Mesenchymal stem cell (in vitro differentiated cells and primary cell): ENCODE measurements at regions not wholly inside any gene's neighbourhood (a gene's known extent, or its start where the extent isn't known, plus 50 kb on each side); places are given as distances from the start of the nearest gene placed in this dataset.

Experiments
- DNase-seq: peaks from one replicate; pipeline ENCODE4 v3.0.0-alpha.2; 2013
- H2AFZ ChIP-seq: one replicate; pipeline ENCODE4 v1.6.1; 2013; ENCODE audit warnings: low read depth, mild to moderate bottlenecking, control low read depth, inconsistent platforms, low read length, moderate library complexity
- H2AK5ac ChIP-seq: 2 replicates; pipeline ENCODE4 v1.6.1; 2013; ENCODE audit warnings: low read length, moderate library complexity, mild to moderate bottlenecking, inconsistent platforms; ENCODE audit not compliant: severe bottlenecking
- H2BK120ac ChIP-seq: one replicate; pipeline ENCODE4 v1.6.1; 2013; ENCODE audit warnings: low read depth, mild to moderate bottlenecking, inconsistent platforms, low read length, moderate library complexity
- H2BK12ac ChIP-seq, 2 experiments: one replicate each; pipeline ENCODE4 v1.6.1; 2013; ENCODE audit warnings: inconsistent platforms in 2 of 2, low read length in 2 of 2, mild to moderate bottlenecking in 2 of 2, moderate library complexity in 2 of 2, control low read depth in 1 of 2
- H2BK15ac ChIP-seq: one replicate; pipeline ENCODE4 v1.6.1; 2013; ENCODE audit warnings: mild to moderate bottlenecking, low read depth, inconsistent platforms; ENCODE audit not compliant: poor library complexity, severe bottlenecking
- H2BK5ac ChIP-seq: 2 replicates; pipeline ENCODE4 v1.6.1; 2013; ENCODE audit warnings: low read depth, mild to moderate bottlenecking, low read length, control low read depth, inconsistent platforms; ENCODE audit not compliant: poor library complexity, severe bottlenecking
- H3K14ac ChIP-seq, 2 experiments: one replicate each; pipeline ENCODE4 v1.6.1; 2013; ENCODE audit warnings: inconsistent platforms in 2 of 2, low read length in 2 of 2, control low read depth in 1 of 2, mild to moderate bottlenecking in 1 of 2, moderate library complexity in 1 of 2
- H3K18ac ChIP-seq, 2 experiments: one replicate each; pipeline ENCODE4 v1.6.1; 2013; ENCODE audit warnings: inconsistent platforms in 2 of 2, low read length in 2 of 2, control low read depth in 1 of 2, low read depth in 1 of 2, mild to moderate bottlenecking in 1 of 2
- H3K23ac ChIP-seq, 2 experiments: one replicate each; pipeline ENCODE4 v1.6.1; 2013; ENCODE audit warnings: inconsistent platforms in 2 of 2, low read length in 2 of 2, mild to moderate bottlenecking in 2 of 2, moderate library complexity in 2 of 2, control low read depth in 1 of 2
- H3K27ac ChIP-seq: 2 replicates; pipeline ENCODE4 v1.5.1; 2013; ENCODE audit warnings: mild to moderate bottlenecking, moderate library complexity, low read length, control low read depth, inconsistent platforms; ENCODE audit not compliant: poor library complexity, severe bottlenecking
- H3K27me3 ChIP-seq, 2 experiments: 2 replicates each; pipeline versions ENCODE4 v1.6.1 to v1.7.0; 2013; ENCODE audit warnings: low read length in 2 of 2, mild to moderate bottlenecking in 2 of 2, moderate library complexity in 2 of 2, control low read depth in 1 of 2, inconsistent platforms in 1 of 2; ENCODE audit not compliant: control insufficient read depth in 1 of 2, insufficient read depth in 1 of 2
- H3K36me3 ChIP-seq, 2 experiments: 2 replicates each; pipeline versions ENCODE4 v1.6.1 to v1.7.0; 2013; ENCODE audit warnings: low read length in 2 of 2, control low read depth in 1 of 2, inconsistent platforms in 1 of 2, low read depth in 1 of 2, mild to moderate bottlenecking in 1 of 2; ENCODE audit not compliant: insufficient read depth in 2 of 2, control insufficient read depth in 1 of 2
- H3K4ac ChIP-seq, 2 experiments: one replicate each; pipeline ENCODE4 v1.6.1; 2013; ENCODE audit warnings: inconsistent platforms in 2 of 2, low read length in 2 of 2, mild to moderate bottlenecking in 2 of 2, moderate library complexity in 2 of 2, control low read depth in 1 of 2, low read depth in 1 of 2
- H3K4me1 ChIP-seq: 2 replicates; pipeline ENCODE4 v1.6.1; 2013; ENCODE audit warnings: low read depth, low read length, control low read depth; ENCODE audit not compliant: control insufficient read depth, insufficient read depth
- H3K4me2 ChIP-seq: 2 replicates; pipeline ENCODE4 v1.6.1; 2013; ENCODE audit warnings: low read length, mild to moderate bottlenecking, inconsistent platforms; ENCODE audit not compliant: poor library complexity, severe bottlenecking
- H3K4me3 ChIP-seq, 2 experiments: 2 replicates each; pipeline versions ENCODE4 v1.5.1 to v1.7.0; 2013; ENCODE audit warnings: low read length in 2 of 2, mild to moderate bottlenecking in 2 of 2, control low read depth in 1 of 2, low read depth in 1 of 2; ENCODE audit not compliant: insufficient read depth in 1 of 2
- H3K79me1 ChIP-seq: replicated peaks from 2 replicates; pipeline ENCODE4 v1.6.1; 2013; ENCODE audit warnings: mild to moderate bottlenecking, control low read depth, low read length, inconsistent platforms; ENCODE audit not compliant: poor library complexity, severe bottlenecking
- H3K9ac ChIP-seq: 2 replicates; pipeline ENCODE4 v1.7.0; 2013; ENCODE audit warnings: mild to moderate bottlenecking, low read length, moderate library complexity
- H3K9me3 ChIP-seq: 2 replicates; pipeline ENCODE4 v1.7.0; 2013; ENCODE audit warnings: mild to moderate bottlenecking, low read length; ENCODE audit not compliant: control insufficient read depth
- H4K8ac ChIP-seq: one replicate; pipeline ENCODE4 v1.6.1; 2013; ENCODE audit warnings: inconsistent platforms, mild to moderate bottlenecking, low read length, moderate library complexity
- H4K91ac ChIP-seq: one replicate; pipeline ENCODE4 v1.6.1; 2013; ENCODE audit warnings: mild to moderate bottlenecking, low read length, inconsistent platforms
- WGBS: methylation state at CpG from one replicate; pipeline ENCODE4 v1.1.7; 2013; ENCODE audit warnings: mixed read lengths; 5-methylcytosine and 5-hydroxymethylcytosine counted together

DNA sequence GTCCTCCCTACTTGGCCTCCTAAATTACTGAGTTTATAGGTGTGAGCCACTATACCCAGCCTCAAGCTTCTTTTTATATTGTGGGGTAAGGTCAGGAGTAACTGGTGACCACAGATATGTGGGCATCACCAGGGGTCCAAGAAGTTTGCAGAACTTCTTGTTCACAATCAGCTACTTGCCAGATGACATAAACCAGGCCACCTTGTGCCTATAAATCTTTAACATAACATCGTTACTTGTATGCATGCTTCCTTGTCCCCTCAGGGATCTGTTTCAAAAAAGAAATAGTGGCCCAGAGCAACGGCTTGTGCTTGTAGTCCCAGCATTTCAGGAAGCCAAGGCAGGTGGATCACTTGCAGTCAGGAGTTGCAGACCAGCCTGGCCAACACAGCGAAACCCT, 115.1 kb upstream of the FAM174B start:
- Histone ChIP-seq H3K23ac (no peak overlapping the region), H2BK15ac (no peak overlapping the region), H3K4ac (no peak overlapping the region), H2BK5ac (no peak overlapping the region), H2BK12ac (no peak overlapping the region), H4K8ac (no peak overlapping the region), H3K36me3 (no peaks in the 10 kb centered on the region), H3K27ac (no peak overlapping the region), H3K79me1 (no peaks in the 10 kb centered on the region), H3K4me2 (no peak overlapping the region), H3K9me3 (no peaks in the 10 kb centered on the region), H3K27me3 (no peaks in the 10 kb centered on the region), H3K9ac (no peak overlapping the region), H2AK5ac (no peak overlapping the region), H3K4me1 (no peaks in the 10 kb centered on the region), H2AFZ (no peak overlapping the region), H3K4me3 (no peak overlapping the region), H3K18ac (no peak overlapping the region), H4K91ac (no peak overlapping the region), H2BK120ac (no peak overlapping the region), H3K14ac (no peak overlapping the region)
- DNase-seq: no peak
- 44% methylated on average over 3 of the region's 3 CpGs for WGBS

DNA sequence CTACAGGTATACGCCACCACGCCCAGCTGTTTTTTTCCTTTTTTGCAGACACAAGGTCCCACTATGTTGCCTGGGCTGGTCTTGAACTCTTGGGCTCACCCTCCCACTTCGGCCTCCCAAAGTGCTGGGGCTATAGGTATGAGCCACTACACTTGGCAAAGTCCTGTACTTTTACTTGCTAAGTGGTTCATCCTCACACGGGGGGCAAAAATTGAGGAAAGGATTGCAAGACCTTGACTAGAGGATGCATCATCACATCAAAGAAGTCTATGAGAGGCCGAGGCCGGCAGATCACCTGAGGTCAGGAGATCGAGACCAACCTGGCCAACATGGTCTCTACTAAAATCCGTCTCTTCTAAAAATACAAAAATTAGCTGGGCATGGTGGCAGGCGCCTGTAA, 116.5 kb upstream of the FAM174B start:
- Histone ChIP-seq H3K4ac (no peak overlapping the region), H3K27me3 (no peaks in the 10 kb centered on the region), H2BK5ac (no peak overlapping the region), H3K36me3 (no peaks in the 10 kb centered on the region), H3K23ac (no peak overlapping the region), H3K18ac (no peak overlapping the region), H4K8ac (no peak overlapping the region), H2AFZ (no peak overlapping the region), H3K4me1 (no peaks in the 10 kb centered on the region), H3K14ac (no peak overlapping the region), H3K79me1 (no peaks in the 10 kb centered on the region), H4K91ac (peak overlapping the region; percentile 34), H3K4me2 (no peak overlapping the region), H3K27ac (no peak overlapping the region), H2BK120ac (no peak overlapping the region), H3K9me3 (no peaks in the 10 kb centered on the region), H2BK12ac (no peak overlapping the region), H3K4me3 (no peak overlapping the region), H2BK15ac (no peak overlapping the region), H2AK5ac (no peak overlapping the region), H3K9ac (no peak overlapping the region)
- no peak for DNase-seq
- WGBS: 96% methylated on average over 9 of the region's 9 CpGs

DNA sequence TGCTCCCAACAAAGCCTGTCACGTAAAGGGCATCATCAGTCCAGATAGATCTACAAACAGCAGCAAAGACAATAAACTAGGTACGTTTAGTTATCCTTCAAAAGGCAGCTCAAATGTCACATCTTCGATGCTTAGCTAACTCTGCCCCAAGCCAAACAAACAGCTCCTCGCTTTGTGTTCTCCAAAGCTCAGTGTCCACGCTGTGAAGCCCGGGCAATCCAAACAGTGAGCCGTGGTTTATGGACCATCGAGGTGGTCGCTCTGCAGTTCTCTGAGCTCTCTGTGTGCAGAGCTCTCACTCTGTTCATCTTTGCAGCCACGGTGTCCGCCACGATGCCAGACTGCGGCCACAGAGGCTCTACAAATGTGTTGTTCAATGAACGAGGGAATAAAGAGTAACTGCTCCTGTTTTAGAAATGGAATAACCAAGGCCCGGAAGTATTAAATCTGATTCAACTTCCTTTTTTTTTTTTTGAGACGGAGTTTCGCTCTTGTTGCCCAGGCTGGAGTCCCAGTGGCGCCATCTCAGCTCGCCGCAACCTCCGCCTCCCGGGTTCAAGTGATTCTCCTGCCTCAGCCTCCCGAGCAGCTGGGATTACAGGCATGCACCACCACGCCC, 117.2 kb upstream of the FAM174B start:
- no peaks in the 10 kb centered on the region for H3K79me1 ChIP-seq
- H3K18ac ChIP-seq: no peak overlapping the region
- H3K14ac ChIP-seq: no peak overlapping the region
- no peak overlapping the region for H2AFZ ChIP-seq
- H3K4me2 ChIP-seq: no peak overlapping the region
- H3K27me3 ChIP-seq: no peaks in the 10 kb centered on the region
- WGBS: 94% methylated on average over 24 of the region's 24 CpGs
- no peak overlapping the region for H3K23ac ChIP-seq
- no peak overlapping the region for H3K4me3 ChIP-seq
- H2BK120ac ChIP-seq: no peak overlapping the region
- no peak for DNase-seq
- H3K9me3 ChIP-seq: no peaks in the 10 kb centered on the region
- peak overlapping the region; percentile 7 for H2BK15ac ChIP-seq
- H2BK12ac ChIP-seq: no peak overlapping the region
- H3K4ac ChIP-seq: no peak overlapping the region
- no peak overlapping the region for H4K8ac ChIP-seq
- H3K27ac ChIP-seq: no peak overlapping the region
- no peak overlapping the region for H2AK5ac ChIP-seq
- no peaks in the 10 kb centered on the region for H3K4me1 ChIP-seq
- H3K9ac ChIP-seq: no peak overlapping the region
- no peaks in the 10 kb centered on the region for H3K36me3 ChIP-seq
- H2BK5ac ChIP-seq: no peak overlapping the region
- H4K91ac ChIP-seq: no peak overlapping the region

DNA sequence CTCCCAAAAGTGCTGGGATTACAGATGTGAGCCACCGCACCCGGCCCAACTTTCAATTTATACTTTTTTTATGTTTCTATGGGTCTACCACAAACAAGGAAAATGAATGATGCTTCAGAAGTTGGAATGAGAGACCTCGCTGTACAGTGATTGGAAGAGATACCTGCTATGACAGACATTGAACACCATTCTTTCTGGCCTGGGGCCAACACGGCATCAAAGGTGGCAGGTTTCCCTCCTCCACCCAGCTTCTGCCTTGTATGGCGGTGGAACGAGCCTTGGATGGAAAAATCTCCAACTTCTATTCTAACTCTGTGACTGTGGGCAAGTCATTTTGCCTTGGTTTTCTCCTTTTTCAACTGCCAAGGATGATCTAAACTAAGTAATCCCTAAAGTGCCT, 117.8 kb upstream of the FAM174B start:
- H3K4ac ChIP-seq: no peak overlapping the region
- no peak overlapping the region for H2BK15ac ChIP-seq
- H3K27me3 ChIP-seq: no peaks in the 10 kb centered on the region
- no peak overlapping the region for H3K27ac ChIP-seq
- no peak overlapping the region for H2BK5ac ChIP-seq
- H2AK5ac ChIP-seq: no peak overlapping the region
- no peak overlapping the region for H2BK120ac ChIP-seq
- no peak overlapping the region for H3K4me3 ChIP-seq
- H3K9ac ChIP-seq: no peak overlapping the region
- H3K14ac ChIP-seq: no peak overlapping the region
- no peak overlapping the region for H3K18ac ChIP-seq
- no peaks in the 10 kb centered on the region for H3K9me3 ChIP-seq
- no peaks in the 10 kb centered on the region for H3K4me1 ChIP-seq
- H4K8ac ChIP-seq: no peak overlapping the region
- no peaks in the 10 kb centered on the region for H3K79me1 ChIP-seq
- no peak for DNase-seq
- no peak overlapping the region for H3K4me2 ChIP-seq
- H3K23ac ChIP-seq: no peak overlapping the region
- no peak overlapping the region for H4K91ac ChIP-seq
- H2AFZ ChIP-seq: no peak overlapping the region
- no peak overlapping the region for H2BK12ac ChIP-seq
- WGBS: 94% methylated on average over 4 of the region's 6 CpGs
- H3K36me3 ChIP-seq: no peaks in the 10 kb centered on the region
